Tibial nerve (tissue), 4 donors: ENCODE measurements at regions not wholly inside any gene's neighbourhood (a gene's known extent, or its start where the extent isn't known, plus 50 kb on each side); places are given as distances from the start of the nearest gene placed in this dataset.

ENCODE experiments used
- DNase-seq, 2 donors: peaks; one replicate each; pipeline ENCODE4 v3.0.0-alpha.2; 2019; ENCODE audit warnings: low spot score in 2 of 2
- H3K27ac ChIP-seq, 4 donors: fragments of 200-600 bp; sonication (generic) in 3 of 4; one replicate each; pipeline ENCODE4 v1.5.1; 2017 to 2019; ENCODE audit warnings: mild to moderate bottlenecking in 1 of 4
- H3K27me3 ChIP-seq, 2 donors: fragments of 200-600 bp; sonication (generic) in 1 of 2; one replicate each; pipeline versions ENCODE4 v1.5.1 to v1.6.0; 2017 to 2019
- H3K36me3 ChIP-seq, 3 donors: fragments of 200-600 bp; sonication (generic); one replicate each; pipeline ENCODE4 v1.5.1; 2018 to 2019
- H3K4me1 ChIP-seq, 4 donors: fragments of 200-600 bp; sonication (generic) in 3 of 4; one replicate each; pipeline ENCODE4 v1.5.1; 2017 to 2019
- H3K4me3 ChIP-seq, 4 donors: fragments of 200-600 bp; sonication (generic) in 3 of 4; one replicate each; pipeline ENCODE4 v1.5.1; 2017 to 2019; ENCODE audit warnings: mild to moderate bottlenecking in 1 of 4, moderate library complexity in 1 of 4
- H3K9me3 ChIP-seq, 4 donors: fragments of 200-600 bp; sonication (generic) in 3 of 4; one replicate each; pipeline ENCODE4 v1.5.1; 2017 to 2019
- EP300 ChIP-seq, 2 donors: sonication (generic); formaldehyde crosslinking; IDR thresholded peaks; one replicate each; pipeline ENCODE4 v1.6.1; 2017; ENCODE audit warnings: antibody characterized with exemption in 2 of 2, mild to moderate bottlenecking in 1 of 2
- POLR2A ChIP-seq, 2 donors: fragments of 450-650 bp; IDR thresholded peaks; one replicate each; pipeline ENCODE4 v1.6.1; 2017; ENCODE audit warnings: antibody characterized with exemption in 2 of 2, mild to moderate bottlenecking in 2 of 2, moderate library complexity in 2 of 2
- WGBS, 2 donors: methylation state at CpG; one replicate each; pipeline ENCODE4 v1.1.5; 2018; 5-methylcytosine and 5-hydroxymethylcytosine counted together
- TF ChIP-seq, protein P1 (sequence below), 5 experiments: fragments of 200-600 bp in 3 of 5; fragments of 450-650 bp in 2 of 5; sonication (generic) in 3 of 5; IDR thresholded peaks; one replicate each; pipeline ENCODE4 v1.5.1; 2016 to 2019; ENCODE audit warnings: antibody characterized with exemption in 5 of 5, mild to moderate bottlenecking in 3 of 5, moderate library complexity in 2 of 5

DNA sequence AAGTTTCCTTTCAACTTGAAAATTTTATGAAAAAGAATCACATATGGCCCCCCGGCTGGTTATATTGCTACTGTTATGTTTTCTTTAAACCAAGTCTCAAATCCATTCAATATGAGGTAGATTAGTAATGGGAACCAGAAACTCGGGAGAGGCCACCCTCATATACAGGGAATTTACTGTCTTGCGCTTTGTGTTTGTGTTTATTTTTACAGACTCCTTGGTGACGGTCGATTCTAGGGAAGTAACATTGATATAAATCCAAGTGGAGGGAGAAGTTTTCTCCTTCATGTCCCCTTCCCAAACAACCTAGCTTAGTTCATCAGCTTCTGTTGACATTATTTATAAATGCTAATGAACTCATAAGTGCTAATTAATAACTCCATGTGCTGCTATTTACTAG, 163.5 kb upstream of the LMO4 start:
- Histone ChIP-seq H3K4me3 (no peak overlapping the region), H3K27me3 (no peaks in the 10 kb centered on the region), H3K4me1 (peaks cover 0 to 32% (median 13%) of the 10 kb centered on the region in 4 donors), H3K9me3 (no peaks in the 10 kb centered on the region), H3K36me3 (no peaks in the 10 kb centered on the region), H3K27ac (no peak overlapping the region)
- TF ChIP-seq, protein P1, sequence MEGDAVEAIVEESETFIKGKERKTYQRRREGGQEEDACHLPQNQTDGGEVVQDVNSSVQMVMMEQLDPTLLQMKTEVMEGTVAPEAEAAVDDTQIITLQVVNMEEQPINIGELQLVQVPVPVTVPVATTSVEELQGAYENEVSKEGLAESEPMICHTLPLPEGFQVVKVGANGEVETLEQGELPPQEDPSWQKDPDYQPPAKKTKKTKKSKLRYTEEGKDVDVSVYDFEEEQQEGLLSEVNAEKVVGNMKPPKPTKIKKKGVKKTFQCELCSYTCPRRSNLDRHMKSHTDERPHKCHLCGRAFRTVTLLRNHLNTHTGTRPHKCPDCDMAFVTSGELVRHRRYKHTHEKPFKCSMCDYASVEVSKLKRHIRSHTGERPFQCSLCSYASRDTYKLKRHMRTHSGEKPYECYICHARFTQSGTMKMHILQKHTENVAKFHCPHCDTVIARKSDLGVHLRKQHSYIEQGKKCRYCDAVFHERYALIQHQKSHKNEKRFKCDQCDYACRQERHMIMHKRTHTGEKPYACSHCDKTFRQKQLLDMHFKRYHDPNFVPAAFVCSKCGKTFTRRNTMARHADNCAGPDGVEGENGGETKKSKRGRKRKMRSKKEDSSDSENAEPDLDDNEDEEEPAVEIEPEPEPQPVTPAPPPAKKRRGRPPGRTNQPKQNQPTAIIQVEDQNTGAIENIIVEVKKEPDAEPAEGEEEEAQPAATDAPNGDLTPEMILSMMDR (IDR thresholded peaks at IDR 0.05), result no peak
- TF ChIP-seq POLR2A (IDR thresholded peaks at IDR 0.05) (no peak), EP300 (IDR thresholded peaks at IDR 0.05) (no peak)
- DNase-seq, result no peak
- 59 to 69% methylated on average over 5 of the region's 5 CpGs for WGBS, 2 donors

DNA sequence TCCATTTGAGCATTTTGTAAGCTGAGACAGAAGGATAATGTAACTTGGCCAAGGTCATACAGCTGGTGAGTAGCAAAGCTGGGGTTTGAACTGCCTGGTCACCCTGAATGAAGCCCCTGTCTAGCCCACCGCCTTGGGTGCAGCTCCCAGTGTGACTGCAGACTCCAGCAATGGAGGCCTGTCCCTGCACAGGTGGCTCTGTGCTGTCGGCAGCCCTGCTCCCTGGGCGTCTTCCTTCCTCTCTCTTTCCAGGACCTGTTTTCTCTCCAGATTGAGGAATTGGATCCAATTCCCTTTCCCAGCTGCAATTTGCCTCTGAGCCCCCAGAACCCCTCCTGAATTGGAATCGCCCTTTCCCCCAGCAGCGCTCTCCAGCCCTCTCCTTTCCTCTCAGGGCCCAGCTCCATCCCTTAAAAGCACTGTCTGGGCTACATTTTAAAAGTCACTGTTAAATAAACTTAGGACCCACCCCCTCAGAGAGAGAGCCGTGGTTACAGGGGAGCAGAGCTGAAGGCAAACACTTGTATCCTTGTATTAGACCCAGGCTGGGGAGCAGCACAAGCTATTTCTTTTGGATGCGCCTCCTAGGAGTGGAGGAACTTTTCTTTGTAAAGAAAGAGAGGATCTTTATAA, 161.4 kb upstream of the LMO4 start:
- WGBS, 2 donors, result 52 to 66% methylated on average over 7 of the region's 7 CpGs
- no peaks in the 10 kb centered on the region for H3K9me3 ChIP-seq
- no peak overlapping the region for H3K4me3 ChIP-seq
- H3K36me3 ChIP-seq, result no peaks in the 10 kb centered on the region
- TF ChIP-seq EP300 (IDR thresholded peaks at IDR 0.05) (no peak), POLR2A (IDR thresholded peaks at IDR 0.05) (no peak)
- TF ChIP-seq, protein P1 (IDR thresholded peaks at IDR 0.05), result no peak
- DNase-seq, result no peak
- H3K4me1 ChIP-seq, result peaks cover 0 to 47% (median 20%) of the 10 kb centered on the region in 4 donors
- no peaks in the 10 kb centered on the region for H3K27me3 ChIP-seq
- H3K27ac ChIP-seq, result peak overlapping the region in 2 of 4 donors; percentile 57 to 77

DNA sequence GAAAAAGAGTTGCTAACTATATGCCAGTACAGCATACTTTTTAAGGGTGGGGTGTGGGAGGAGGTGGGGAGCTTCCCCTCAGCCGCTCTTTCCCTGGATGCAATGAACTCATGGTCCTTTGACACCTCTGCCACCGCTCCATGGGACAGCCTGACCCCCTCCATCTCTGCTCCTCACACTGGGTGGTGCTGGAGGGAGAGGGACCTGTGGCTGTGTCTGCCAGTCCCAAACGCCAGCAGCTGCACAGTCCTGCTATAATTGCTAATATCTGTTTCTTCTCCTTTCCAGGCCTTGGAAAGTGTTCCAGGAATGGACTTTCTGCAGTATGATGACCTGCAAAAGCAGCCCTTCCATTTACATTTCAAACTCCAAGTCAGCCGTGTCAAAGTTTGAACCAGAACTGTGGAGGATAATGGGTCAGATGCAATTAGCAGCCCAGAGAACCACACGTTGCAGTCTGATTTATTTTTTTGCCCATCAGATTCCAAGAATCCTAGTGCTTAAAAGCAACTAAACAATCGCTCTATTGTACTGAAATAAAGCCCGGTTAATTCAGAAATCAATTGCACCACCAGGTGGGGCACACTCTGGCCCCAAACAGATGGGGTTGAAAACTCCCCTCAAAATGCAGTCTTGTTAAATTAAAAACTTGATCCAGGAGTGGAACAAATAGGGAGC, 160.7 kb upstream of the LMO4 start:
- Histone ChIP-seq H3K9me3 (no peaks in the 10 kb centered on the region), H3K36me3 (no peaks in the 10 kb centered on the region), H3K4me3 (no peak overlapping the region), H3K27ac (peak overlapping the region in 2 of 4 donors; percentile 65 to 77), H3K4me1 (peaks cover 0 to 47% (median 20%) of the 10 kb centered on the region in 4 donors), H3K27me3 (no peaks in the 10 kb centered on the region)
- DNase-seq, result no peak
- WGBS, 2 donors, result 25 to 33% methylated on average over 7 of the region's 7 CpGs
- no peak for TF ChIP-seq EP300 (IDR thresholded peaks at IDR 0.05)
- TF ChIP-seq POLR2A (IDR thresholded peaks at IDR 0.05), result no peak
- TF ChIP-seq, protein P1 (IDR thresholded peaks at IDR 0.05), result peak in 1 of 5 experiments; percentile 29

DNA sequence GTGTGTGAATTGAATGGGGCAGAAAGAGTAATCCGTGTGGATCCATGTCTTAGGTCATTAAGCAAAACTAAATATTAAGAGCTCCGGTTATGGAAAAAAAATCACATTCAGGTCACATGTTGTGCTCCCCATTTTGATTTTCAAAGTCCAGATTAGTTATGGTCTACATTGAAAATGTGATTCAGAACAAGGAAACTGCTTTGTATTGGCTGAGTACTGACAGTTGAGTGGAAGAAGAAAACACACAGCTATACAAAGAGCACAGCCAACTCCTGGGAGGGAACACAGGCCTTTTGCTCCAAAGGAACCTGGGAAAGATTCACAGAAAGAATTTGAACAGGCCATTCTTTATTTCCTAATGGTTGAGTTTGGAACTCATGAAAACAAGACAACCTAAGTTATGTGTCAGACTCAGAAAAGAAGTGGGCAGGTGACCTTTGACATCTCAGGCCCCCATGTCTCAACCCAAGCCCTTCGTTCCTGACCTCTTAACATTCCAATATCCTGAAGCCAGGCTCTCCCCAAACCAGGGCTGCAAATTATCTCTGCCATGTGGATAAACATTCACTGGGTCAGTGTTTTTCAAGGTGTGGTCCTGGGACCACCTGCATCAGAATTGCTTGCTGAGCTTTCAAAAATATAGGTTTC, 159.3 kb upstream of the LMO4 start:
- 35 to 42% methylated on average over 3 of the region's 3 CpGs for WGBS, 2 donors
- Histone ChIP-seq H3K4me3 (no peak overlapping the region), H3K36me3 (no peaks in the 10 kb centered on the region), H3K27ac (peak overlapping the region in 3 of 4 donors; percentile 37 to 77 (median 65)), H3K9me3 (no peaks in the 10 kb centered on the region), H3K4me1 (peaks cover 0 to 47% (median 20%) of the 10 kb centered on the region in 4 donors), H3K27me3 (no peaks in the 10 kb centered on the region)
- TF ChIP-seq EP300 (IDR thresholded peaks at IDR 0.05) (no peak), POLR2A (IDR thresholded peaks at IDR 0.05) (no peak)
- TF ChIP-seq, protein P1 (IDR thresholded peaks at IDR 0.05), result no peak
- DNase-seq, result no peak

DNA sequence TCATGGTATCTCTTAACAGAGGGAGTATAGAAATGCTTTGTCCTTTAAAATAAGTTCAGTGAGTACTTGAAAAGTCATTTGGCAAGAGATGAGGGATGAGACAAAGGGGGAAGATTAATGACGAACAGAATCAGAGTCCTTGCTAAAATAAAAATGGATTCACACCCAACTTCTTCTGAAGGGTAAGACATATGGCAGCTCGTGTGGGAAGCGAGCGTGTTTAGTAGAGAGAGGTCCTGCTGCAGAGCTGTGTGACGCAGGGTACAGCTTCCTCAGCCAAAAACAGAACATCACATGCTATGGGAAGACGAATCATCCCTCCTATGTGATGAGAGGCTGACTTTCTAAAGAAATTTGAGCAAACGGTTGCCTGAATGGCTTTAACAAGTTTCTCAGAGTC, 158.5 kb upstream of the LMO4 start:
- Histone ChIP-seq H3K27me3 (no peaks in the 10 kb centered on the region), H3K4me3 (no peak overlapping the region), H3K27ac (peak overlapping the region in 2 of 4 donors; percentile 65 to 77), H3K36me3 (no peaks in the 10 kb centered on the region), H3K4me1 (peaks cover 0 to 47% (median 20%) of the 10 kb centered on the region in 4 donors), H3K9me3 (no peaks in the 10 kb centered on the region)
- DNase-seq, result no peak
- 59% methylated on average over 7 of the region's 7 CpGs for WGBS, 2 donors
- TF ChIP-seq EP300 (IDR thresholded peaks at IDR 0.05), result no peak
